ENCODE measurements at regions not wholly inside any gene's neighbourhood (a gene's known extent, or its start where the extent isn't known, plus 50 kb on each side); places are given as distances from the start of the nearest gene placed in this dataset.
A peak's percentile ranks its signal among the peaks of the same experiment; 100 is the strongest.
"Not testable (repeated sequence)": the region's sequence is repeated elsewhere in the genome, so short reads cannot be mapped to it uniquely, and the experiment has no call there.

- peak; percentile 26 for DNase-seq
Measured at GRCh38 chr15:30470601-30471365, 56.7 kb upstream of the GOLGA8R start.

DNA sequence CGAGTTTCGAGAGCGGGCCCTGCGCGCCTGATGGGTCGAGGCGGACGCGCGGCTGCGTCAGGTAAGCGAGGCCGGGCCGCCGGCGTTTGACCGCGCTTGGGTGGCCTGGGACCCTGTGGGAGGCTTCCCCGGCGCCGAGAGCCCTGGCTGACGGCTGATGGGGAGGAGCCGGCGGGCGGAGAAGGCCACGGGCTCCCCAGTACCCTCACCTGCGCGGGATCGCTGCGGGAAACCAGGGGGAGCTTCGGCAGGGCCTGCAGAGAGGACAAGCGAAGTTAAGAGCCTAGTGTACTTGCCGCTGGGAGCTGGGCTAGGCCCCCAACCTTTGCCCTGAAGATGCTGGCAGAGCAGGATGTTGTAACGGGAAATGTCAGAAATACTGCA lies 57.3 kb upstream of the GOLGA8R start:
- not testable (repeated sequence) for DNase-seq

DNA sequence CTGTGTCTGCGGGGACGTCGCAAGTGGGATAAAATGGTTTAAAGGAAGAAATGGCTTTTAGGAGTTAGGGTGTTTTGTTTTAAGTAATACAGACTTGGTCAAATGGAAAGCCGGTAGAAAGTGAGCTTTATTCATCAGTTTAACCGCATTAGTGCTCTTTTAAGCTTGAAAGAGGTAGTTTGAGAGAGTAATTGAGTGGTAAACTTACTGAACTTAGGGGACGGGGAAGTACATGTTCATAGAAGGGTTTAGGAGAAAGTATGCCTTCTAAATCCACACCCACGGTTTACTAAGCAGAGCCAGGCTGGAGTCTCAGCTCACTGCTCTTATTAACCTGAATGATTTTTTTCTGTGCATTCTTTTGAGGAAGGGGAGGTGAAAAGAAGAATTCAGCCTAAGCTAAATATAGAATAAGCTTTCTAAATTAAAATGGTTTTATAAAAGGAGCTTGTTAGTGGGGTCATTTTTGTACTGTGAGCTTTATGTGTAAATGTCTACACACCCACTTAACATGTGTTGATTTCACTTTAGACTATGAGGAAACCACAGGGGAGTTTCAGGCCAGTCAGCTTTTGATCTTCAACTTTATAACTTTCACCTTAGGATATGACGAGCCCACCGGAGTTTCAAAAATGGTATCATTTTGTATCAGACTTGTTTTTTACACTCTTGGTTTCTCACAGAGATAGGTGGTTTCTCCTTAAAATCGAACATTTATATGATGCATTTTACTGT lies 57.9 kb upstream of the GOLGA8R start:
- not testable (repeated sequence) for DNase-seq

DNA sequence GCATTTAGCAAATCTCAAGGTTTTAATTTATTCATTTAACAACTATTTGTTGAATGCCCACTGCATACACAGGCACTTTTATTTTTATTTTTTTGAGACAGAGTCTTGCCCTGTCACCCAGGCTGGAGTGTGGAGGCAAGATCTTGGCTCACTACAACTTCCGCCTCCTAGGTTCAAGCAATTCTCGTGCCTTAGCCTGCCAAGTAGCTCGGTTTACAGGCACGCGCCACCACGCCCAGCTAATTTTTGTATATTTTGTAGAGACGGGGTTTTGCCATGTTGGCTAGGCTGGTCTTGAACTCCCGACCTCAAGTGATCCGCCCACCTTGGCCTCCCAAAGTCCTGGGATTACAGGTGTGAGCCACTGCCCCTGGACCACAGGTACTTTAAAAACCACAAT lies 67.0 kb upstream of the GOLGA8Q start:
- not testable (repeated sequence) for DNase-seq

DNA sequence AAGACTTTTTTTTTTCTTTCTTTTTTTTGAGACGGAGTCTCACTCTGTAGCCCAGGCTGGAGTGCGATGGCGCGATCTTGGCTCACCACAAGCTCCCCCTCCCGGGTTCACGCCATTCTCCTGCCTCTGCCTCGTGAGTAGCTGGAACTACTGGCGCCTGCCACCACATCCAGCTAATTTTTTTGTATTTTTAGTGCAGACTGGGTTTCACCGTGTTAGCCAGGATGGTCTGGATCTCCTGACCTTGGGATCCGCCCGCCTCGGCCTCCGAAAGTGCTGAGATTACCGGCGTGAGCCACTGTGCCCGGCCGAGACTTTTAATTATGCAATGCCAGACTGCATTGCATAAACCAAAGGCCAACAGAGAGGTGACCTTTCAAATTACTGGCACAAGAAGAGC lies 62.6 kb upstream of the GOLGA8Q start:
- DNase-seq = not testable (repeated sequence)

- not testable (repeated sequence) for DNase-seq
Measured at GRCh38 chr15:30490334-30490733, 61.5 kb upstream of the GOLGA8Q start.

DNA sequence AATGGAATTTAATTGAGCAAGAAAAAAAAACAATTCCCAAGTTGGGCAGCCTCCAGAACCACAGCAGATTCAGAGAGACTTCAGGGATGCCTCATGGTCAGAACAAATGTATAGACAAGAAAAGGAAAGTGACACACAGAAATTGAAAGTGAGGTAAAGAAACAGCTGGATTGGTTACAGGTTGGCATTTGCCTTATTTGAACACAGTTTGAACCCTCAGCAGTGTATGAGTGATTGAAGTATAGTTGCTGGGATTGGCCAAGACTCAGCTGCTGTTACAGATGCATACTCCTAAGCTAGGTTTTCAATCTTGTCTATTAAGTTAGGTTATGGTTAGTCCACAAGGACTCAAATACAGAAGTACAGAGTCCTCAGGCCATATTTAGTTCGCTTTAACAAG lies 57.9 kb upstream of the GOLGA8Q start:
- not testable (repeated sequence) for DNase-seq

- DNase-seq = not testable (repeated sequence)
Measured at GRCh38 chr15:30497275-30497674, 54.6 kb upstream of the GOLGA8Q start.

- DNase-seq = not testable (repeated sequence)
Measured at GRCh38 chr15:30499233-30499632, 52.6 kb upstream of the GOLGA8Q start.

- DNase-seq = not testable (repeated sequence)
Measured at GRCh38 chr15:30500511-30500910, 51.3 kb upstream of the GOLGA8Q start.
